Fibroblast of skin of right quadriceps (primary cell): ENCODE measurements at regions not wholly inside any gene's neighbourhood (a gene's known extent, or its start where the extent isn't known, plus 50 kb on each side); places are given as distances from the start of the nearest gene placed in this dataset.
A peak's percentile ranks its signal among the peaks of the same experiment; 100 is the strongest.

Experiments
- DNase-seq: peaks from one replicate; pipeline ENCODE4 v3.0.0-alpha.2; 2013

GRCh38 chrX:51437521-51437920 is 58.9 kb downstream of the NUDT11 start:
- DNase-seq: no peak

GRCh38 chrX:51435101-51435500 is 61.3 kb downstream of the NUDT11 start:
- DNase-seq: no peak

- no peak for DNase-seq
Observed at GRCh38 chrX:51421972-51422597, 74.3 kb downstream of the NUDT11 start.

- DNase-seq: peak; percentile 7
Observed at GRCh38 chrX:51420610-51421009, 75.8 kb downstream of the NUDT11 start.

GRCh38 chrX:51408462-51408861 is 75.8 kb downstream of the NUDT10 start:
- DNase-seq: no peak

- no peak for DNase-seq
Observed at GRCh38 chrX:51407520-51408409, 75.1 kb downstream of the NUDT10 start.

DNA sequence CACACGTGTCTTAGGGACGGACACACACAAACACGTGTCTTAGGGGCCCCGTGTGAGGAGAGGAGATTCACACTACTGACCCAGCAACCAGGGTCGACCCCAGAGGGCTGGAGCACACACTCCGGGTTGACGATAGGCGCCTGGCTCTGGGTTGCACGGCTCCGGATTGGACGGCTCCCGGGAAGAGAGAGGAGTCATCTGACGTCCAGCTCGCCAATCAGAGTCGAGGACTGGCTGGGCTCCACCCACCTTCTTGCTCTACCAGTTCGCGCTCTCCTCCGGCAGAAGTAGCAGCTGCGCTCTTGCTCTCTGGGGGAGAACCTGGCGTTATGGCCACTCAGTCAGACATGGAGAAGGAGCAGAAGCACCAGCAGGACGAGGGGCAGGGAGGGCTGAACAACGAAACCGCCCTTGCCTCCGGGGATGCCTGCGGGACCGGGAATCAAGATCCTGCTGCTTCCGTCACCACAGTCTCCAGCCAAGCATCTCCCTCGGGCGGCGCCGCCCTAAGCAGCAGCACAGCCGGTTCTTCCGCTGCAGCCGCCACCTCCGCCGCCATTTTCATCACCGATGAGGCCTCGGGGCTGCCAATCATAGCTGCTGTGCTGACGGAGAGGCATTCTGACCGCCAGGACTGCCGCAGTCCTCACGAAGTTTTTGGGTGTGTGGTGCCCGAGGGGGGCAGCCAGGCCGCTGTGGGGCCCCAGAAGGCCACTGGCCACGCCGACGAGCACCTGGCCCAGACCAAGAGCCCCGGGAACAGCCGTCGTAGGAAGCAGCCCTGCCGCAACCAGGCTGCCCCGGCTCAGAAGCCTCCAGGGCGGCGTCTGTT is 74.3 kb downstream of the NUDT10 start:
- no peak for DNase-seq

GRCh38 chrX:51404445-51404844 is 71.8 kb downstream of the NUDT10 start:
- DNase-seq: no peak

- DNase-seq: peak; percentile 4
Observed at GRCh38 chrX:51395810-51396728, 63.4 kb downstream of the NUDT10 start.

GRCh38 chrX:51395480-51395809 is 62.8 kb downstream of the NUDT10 start:
- DNase-seq: no peak
